Uterus (tissue), 3 donors: ENCODE measurements at regions not wholly inside any gene's neighbourhood (a gene's known extent, or its start where the extent isn't known, plus 50 kb on each side); places are given as distances from the start of the nearest gene placed in this dataset.

Experiments used
- DNase-seq, 2 donors: peaks; one replicate each; pipeline ENCODE4 v3.0.0-alpha.2; 2019 to 2020
- H3K27ac ChIP-seq, 2 donors: fragments of 200-600 bp; sonication (generic); 1 replicate in 1 of 2; 2 replicates in 1 of 2; pipeline ENCODE4 v1.5.1; 2016 to 2018
- H3K27me3 ChIP-seq, 2 donors: fragments of 200-600 bp; sonication (generic); one replicate each; pipeline ENCODE4 v1.5.1; 2018 to 2019; ENCODE audit warnings: control low read depth in 1 of 2
- H3K36me3 ChIP-seq, 2 donors: fragments of 200-600 bp; sonication (generic); one replicate each; pipeline ENCODE4 v1.5.1; 2019; ENCODE audit warnings: control low read depth in 1 of 2
- H3K4me1 ChIP-seq, 2 donors: fragments of 200-600 bp; sonication (generic); one replicate each; pipeline ENCODE4 v1.5.1; 2018 to 2019; ENCODE audit warnings: control low read depth in 1 of 2
- H3K4me3 ChIP-seq, 2 donors: fragments of 200-600 bp; sonication (generic); 1 replicate in 1 of 2; 2 replicates in 1 of 2; pipeline ENCODE4 v1.5.1; 2018 to 2019; ENCODE audit warnings: mild to moderate bottlenecking in 1 of 2
- H3K9me3 ChIP-seq, 2 donors: fragments of 200-600 bp; sonication (generic); one replicate each; pipeline ENCODE4 v1.5.1; 2019; ENCODE audit warnings: control low read depth in 1 of 2
- POLR2A ChIP-seq, 2 donors: fragments of 450-650 bp; IDR thresholded peaks; one replicate each; pipeline ENCODE4 v1.6.1; 2016; ENCODE audit warnings: antibody characterized with exemption in 2 of 2, mild to moderate bottlenecking in 1 of 2, moderate library complexity in 1 of 2
- intact Hi-C: fragments of 100-400 bp; cut with DNase I; formaldehyde crosslinking; loops from one replicate; pipeline ENCODE4 v1.15.1; 2023; ENCODE audit warnings: low total_unique reads
- TF ChIP-seq, protein P1 (sequence below), 4 experiments: fragments of 200-600 bp in 2 of 4; fragments of 450-650 bp in 2 of 4; sonication (generic) in 2 of 4; IDR thresholded peaks; one replicate each; pipeline ENCODE4 v1.5.1; 2016 to 2019; ENCODE audit warnings: antibody characterized with exemption in 4 of 4, mild to moderate bottlenecking in 2 of 4, moderate library complexity in 1 of 4
- donor health status: DM: yes; HTN: yes; CAD: no.

DNA sequence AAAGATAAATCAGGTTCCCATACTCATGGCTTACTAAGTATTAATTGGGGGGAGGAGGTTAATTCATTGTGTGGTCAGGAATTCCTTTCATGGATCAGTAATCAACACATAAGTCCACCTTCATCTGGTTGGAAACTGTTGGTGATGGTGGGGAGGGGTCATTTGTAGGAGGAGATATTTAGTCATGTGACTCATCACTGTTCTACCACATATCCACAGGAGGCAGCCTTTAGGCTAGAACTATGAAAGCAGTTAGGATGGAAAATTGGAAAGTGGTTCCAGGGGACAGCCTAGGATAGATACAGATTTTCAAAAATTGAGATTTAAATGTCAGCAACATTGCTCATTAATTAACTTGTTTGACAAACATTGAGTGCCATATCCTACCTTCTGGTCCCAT lies 122.8 kb upstream of the PAXBP1 start:
- no peaks in the 10 kb centered on the region for H3K4me1 ChIP-seq
- H3K36me3 ChIP-seq = no peaks in the 10 kb centered on the region
- no peak for DNase-seq
- H3K27ac ChIP-seq = no peak overlapping the region
- H3K27me3 ChIP-seq = no peaks in the 10 kb centered on the region
- H3K9me3 ChIP-seq = no peaks in the 10 kb centered on the region
- H3K4me3 ChIP-seq = no peak overlapping the region
- intact Hi-C loops = no loop called here
- TF ChIP-seq POLR2A (IDR thresholded peaks at IDR 0.05) = no peak
- TF ChIP-seq, protein P1, sequence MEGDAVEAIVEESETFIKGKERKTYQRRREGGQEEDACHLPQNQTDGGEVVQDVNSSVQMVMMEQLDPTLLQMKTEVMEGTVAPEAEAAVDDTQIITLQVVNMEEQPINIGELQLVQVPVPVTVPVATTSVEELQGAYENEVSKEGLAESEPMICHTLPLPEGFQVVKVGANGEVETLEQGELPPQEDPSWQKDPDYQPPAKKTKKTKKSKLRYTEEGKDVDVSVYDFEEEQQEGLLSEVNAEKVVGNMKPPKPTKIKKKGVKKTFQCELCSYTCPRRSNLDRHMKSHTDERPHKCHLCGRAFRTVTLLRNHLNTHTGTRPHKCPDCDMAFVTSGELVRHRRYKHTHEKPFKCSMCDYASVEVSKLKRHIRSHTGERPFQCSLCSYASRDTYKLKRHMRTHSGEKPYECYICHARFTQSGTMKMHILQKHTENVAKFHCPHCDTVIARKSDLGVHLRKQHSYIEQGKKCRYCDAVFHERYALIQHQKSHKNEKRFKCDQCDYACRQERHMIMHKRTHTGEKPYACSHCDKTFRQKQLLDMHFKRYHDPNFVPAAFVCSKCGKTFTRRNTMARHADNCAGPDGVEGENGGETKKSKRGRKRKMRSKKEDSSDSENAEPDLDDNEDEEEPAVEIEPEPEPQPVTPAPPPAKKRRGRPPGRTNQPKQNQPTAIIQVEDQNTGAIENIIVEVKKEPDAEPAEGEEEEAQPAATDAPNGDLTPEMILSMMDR (IDR thresholded peaks at IDR 0.05) = no peak

DNA sequence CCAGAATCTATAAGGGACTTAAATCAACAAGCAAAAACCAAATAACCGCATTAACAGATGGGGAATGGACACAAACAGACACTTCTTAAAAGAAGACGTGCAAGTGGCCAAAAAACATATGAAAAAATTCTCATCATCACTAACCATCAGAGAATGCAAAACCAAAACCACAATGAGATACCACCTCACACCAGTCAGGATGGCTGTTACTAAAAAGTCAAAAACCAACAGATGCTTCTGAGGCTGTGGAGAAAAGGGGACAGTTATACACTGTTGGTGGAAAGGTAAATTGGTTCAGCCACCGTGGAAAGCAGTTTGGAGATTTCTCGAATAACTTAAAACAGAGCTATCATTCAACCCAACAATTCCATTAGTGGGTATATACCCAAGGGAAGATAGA lies 124.9 kb upstream of the OLIG2 start:
- intact Hi-C loops = no loop called here
- TF ChIP-seq, protein P1 (IDR thresholded peaks at IDR 0.05) = no peak
- TF ChIP-seq POLR2A (IDR thresholded peaks at IDR 0.05) = no peak
- no peak for DNase-seq
- Histone ChIP-seq H3K9me3 (no peaks in the 10 kb centered on the region), H3K27ac (no peak overlapping the region), H3K4me3 (no peak overlapping the region), H3K27me3 (no peaks in the 10 kb centered on the region), H3K4me1 (no peaks in the 10 kb centered on the region), H3K36me3 (no peaks in the 10 kb centered on the region)

DNA sequence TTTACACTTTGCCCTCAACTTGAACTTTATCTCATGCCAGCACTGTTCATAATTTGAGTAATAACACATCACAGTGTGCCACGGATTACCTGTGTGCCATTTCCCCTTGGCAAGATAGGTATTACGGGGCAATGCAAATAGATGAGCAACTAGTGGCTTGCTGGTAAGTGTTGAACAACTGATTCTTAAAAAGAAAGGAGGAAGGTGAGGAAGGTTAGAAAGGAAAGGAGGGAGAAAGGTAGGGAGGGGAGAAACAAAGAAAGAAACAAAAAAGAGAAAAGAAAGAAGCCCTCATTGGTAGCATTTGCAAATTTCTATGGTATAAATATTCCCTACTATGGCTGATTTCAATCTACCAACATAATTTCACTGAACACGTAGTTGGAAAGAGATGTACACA lies 118.2 kb upstream of the OLIG2 start:
- no peak overlapping the region for H3K4me3 ChIP-seq
- H3K4me1 ChIP-seq = no peaks in the 10 kb centered on the region
- H3K9me3 ChIP-seq = no peaks in the 10 kb centered on the region
- H3K36me3 ChIP-seq = no peaks in the 10 kb centered on the region
- intact Hi-C loops = no loop called here
- H3K27ac ChIP-seq = no peak overlapping the region
- TF ChIP-seq, protein P1 (IDR thresholded peaks at IDR 0.05) = no peak
- no peak for TF ChIP-seq POLR2A (IDR thresholded peaks at IDR 0.05)
- no peaks in the 10 kb centered on the region for H3K27me3 ChIP-seq
- no peak for DNase-seq

DNA sequence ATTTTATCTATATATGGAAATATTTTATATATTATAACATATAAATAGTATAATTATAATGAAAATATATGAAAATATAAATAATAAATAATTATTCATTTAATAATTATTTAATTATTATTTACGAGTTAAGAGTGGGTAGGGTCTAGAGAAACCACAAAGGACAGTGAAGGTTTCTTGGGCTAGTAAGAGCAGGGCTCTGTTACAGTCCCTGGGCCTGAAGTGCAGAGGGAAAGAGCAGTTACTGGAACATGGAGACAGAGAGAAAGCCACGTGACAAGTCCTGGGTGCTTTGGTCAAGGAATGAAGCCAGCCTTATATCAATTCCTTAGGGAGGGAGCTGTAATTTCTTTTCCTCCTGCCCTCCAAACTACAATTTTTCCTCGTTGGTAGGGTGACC lies 117.2 kb upstream of the OLIG2 start:
- no peak overlapping the region for H3K4me3 ChIP-seq
- no peak overlapping the region for H3K27ac ChIP-seq
- H3K9me3 ChIP-seq = no peaks in the 10 kb centered on the region
- no peak for TF ChIP-seq POLR2A (IDR thresholded peaks at IDR 0.05)
- TF ChIP-seq, protein P1 (IDR thresholded peaks at IDR 0.05) = no peak
- intact Hi-C loops = no loop called here
- no peaks in the 10 kb centered on the region for H3K36me3 ChIP-seq
- DNase-seq = no peak
- no peaks in the 10 kb centered on the region for H3K4me1 ChIP-seq
- H3K27me3 ChIP-seq = no peaks in the 10 kb centered on the region

DNA sequence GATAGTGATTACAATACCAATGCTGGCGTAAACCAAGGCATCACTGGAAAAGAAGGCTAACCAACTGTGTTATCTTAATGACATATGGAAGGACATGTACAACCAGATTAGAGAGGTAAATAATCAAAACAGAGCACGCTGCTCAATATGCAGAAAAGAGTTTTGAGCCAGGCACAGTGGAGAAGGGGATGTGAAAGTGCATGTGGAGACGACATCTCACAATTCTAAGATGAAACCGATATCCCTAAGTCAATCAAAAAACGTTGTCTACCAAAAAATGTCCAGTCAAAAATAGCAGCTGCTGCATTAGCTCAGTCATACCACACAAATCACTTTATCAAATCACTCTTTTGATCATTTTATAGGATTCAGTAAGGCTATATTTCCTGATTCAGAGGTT lies 116.3 kb upstream of the OLIG2 start:
- intact Hi-C loops = no loop called here
- no peaks in the 10 kb centered on the region for H3K9me3 ChIP-seq
- no peaks in the 10 kb centered on the region for H3K36me3 ChIP-seq
- H3K27me3 ChIP-seq = no peaks in the 10 kb centered on the region
- TF ChIP-seq, protein P1 (IDR thresholded peaks at IDR 0.05) = no peak
- no peak for TF ChIP-seq POLR2A (IDR thresholded peaks at IDR 0.05)
- no peak overlapping the region for H3K4me3 ChIP-seq
- H3K4me1 ChIP-seq = no peaks in the 10 kb centered on the region
- DNase-seq = no peak
- H3K27ac ChIP-seq = no peak overlapping the region
